ENCODE measurements at regions not wholly inside any gene's neighbourhood (a gene's known extent, or its start where the extent isn't known, plus 50 kb on each side); places are given as distances from the start of the nearest gene placed in this dataset.

DNA sequence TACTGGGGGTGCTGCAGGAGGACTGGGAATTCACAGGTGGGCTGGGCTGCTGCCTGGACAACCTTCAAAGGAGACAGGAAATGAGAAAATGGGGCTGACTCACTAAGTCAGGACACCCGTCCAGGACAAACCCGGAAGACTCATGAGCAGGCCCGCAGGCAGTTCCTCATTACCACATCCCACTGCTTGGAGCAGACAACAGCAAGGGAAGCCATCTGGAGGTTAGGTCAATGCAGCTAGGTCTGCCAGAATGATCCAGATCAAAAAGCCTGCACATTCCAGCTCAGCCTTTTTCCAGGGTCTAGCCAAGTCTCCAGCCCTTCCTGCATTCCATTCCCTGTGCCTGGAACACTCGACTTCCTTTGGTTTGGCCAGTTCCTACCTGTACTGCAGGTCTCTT, 536.5 kb upstream of the CDH11 start:
- no peak for DNase-seq

DNA sequence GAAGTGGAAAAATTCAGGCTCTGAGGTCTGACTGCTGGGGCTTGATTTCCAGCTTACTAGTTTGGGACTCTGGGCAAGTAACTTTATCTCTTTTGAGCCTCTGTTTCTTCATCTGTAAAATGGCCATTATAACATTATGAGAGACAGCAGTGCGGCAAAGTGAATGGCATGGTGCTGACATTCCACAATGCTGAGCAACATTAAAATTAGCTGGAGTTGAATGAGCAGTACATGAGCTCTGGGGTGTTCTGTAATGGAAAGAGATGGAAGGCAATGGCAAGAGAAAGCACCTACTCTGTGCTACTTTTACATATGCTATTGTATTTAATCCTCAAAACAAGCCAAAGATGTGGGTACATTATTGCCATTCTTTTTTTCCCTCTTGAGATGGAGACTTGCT, 535.7 kb upstream of the CDH11 start:
- no peak for DNase-seq

DNA sequence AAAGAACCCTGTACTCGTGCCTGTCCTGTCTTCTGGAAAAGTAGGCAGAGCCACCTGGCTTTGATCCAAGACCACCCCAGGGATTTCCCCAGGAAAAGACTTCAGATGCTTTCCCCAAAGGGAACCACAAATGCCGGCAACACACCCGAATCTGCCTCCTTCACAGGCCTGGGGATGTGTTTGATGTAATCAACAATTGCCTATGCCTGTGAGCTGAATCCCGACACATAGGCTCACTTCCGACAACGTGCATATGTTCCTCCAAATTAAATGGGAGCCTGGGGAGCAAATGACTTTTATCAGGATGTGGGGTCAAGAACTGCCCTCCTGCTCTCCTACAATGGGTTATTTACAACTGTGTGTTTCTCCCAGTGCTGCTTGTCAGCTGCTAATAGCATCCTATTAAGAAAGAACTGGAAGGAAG, 535.2 kb upstream of the CDH11 start:
- no peak for DNase-seq

DNA sequence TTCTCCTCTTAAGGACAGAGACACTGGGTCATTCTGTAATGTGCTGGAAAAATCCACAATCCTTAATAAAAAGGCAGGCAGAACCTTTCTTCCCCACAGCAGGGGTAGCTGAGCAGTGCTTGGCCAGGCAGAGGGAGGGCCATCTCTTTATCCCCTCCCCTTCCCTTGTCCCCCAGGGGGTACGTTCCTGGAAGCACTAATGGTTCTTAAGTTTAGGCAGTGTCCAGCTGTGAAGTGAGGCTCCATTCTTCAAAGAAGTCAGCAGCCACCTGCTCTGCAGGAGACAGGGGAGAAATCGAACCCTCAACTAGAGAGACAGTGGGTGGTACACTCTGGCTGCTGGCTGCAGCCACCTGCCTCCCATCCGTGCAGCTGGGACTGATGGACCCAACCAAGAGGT, 533.9 kb upstream of the CDH11 start:
- no peak for DNase-seq

DNA sequence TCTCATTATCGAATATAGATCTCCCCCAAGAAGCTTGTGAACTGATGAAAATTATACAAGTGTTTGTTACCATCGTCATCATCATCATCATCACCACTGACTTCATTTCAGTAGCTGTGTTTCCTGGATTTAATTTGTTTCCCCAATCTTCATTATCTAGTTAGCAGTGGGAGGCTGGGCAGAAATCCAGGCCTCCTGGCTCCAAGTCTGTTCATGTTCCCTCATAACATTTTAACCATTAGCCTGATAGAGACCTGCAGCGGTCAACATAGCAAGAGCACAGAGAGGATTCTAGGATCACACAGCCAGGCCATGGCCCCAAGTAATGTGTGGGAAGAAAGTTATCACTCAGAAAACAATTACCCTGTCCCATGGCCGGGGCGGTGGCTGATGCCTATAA, 526.2 kb upstream of the CDH11 start:
- DNase-seq, result no peak

DNA sequence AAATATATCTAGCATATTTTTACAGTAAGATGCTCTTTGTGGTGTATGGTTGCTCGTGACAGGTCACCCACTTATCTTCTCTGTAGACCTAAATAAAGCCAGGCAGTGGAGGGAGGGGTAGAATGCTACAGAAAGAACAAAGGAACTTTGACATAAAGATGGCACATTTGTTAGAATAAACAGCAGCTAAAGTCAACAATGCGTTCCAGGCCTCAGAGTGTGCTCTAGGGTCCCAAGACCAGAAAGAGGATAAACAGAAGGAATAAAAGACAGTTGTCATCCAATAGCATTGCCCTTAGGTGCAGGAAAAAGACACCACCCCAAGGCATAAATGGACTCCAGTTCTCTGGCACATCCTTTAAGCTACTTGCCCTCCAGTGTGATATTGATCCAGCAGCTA, 523.0 kb upstream of the CDH11 start:
- DNase-seq, result no peak

DNA sequence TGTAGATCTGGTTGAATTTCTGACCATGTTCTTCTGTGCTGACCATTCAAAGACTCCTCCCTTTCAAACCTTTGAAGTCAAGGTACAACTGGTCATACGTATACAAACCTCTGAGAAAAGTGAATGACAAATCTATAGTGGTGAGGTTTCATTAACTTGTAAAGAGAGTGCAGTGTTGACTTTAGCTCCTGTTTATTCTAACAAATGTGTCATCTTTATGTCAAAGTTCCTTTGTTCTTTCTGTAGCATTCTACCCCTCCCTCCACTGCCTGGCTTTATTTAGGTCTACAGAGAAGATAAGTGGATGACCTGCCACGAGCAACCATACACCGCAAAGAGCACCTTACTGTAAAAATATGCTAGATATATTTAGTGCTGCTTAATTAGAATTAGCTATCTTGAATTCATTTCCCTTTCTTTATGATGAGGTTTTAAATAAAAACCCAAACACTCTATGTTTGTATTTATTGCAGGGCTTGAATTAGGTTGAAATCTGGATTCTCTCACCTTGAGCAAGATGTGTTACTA, 520.0 kb upstream of the CDH11 start:
- DNase-seq, result no peak

DNA sequence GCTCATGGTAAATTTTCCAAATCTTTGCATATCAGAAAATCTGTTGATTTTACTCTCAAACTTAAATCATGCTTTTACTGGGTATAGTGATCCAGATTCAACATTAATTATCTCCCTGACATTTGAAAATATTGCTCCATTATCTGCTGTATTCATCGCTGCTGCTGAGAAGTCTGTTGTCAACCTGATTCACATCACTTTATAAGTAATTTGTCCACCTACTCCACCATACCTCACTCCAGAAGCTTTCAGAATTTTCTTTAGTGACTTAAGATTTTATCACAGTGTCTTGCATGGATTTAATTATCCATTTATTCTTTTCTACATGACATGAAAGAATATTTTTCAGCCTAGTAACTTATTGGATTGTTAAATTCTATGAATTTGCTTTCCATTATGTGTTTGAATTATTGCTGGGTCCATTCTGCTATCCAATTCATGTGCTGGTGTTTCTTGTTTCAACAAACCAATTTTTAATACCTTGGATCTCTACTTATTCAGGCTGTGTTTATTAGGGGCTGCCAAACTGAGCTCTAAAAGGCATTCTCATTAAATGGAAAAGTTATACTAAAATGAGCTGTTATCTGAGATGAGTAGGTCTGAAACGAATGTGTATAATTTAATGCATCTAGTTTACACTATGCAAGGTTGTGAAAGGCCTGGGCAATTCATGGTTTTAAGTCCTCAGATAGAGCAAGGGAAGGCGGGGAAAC, 519.3 kb upstream of the CDH11 start:
- no peak for DNase-seq

DNA sequence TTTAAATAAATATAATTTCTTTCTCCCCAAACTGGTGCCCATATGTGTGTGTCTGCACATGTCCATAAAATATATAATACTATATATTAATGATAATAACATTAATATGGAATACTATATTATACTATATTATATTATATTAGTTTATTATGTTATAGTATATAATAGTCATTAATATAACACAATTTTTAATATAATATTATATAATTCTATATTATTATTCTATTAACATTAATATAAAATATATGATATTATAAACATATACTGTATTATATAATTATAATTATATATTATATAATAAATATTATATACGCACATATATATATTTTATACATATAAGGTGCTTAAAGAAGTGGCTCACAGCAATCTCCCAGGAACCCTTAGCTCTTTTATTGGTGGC, 513.0 kb upstream of the CDH11 start:
- no peak for DNase-seq

DNA sequence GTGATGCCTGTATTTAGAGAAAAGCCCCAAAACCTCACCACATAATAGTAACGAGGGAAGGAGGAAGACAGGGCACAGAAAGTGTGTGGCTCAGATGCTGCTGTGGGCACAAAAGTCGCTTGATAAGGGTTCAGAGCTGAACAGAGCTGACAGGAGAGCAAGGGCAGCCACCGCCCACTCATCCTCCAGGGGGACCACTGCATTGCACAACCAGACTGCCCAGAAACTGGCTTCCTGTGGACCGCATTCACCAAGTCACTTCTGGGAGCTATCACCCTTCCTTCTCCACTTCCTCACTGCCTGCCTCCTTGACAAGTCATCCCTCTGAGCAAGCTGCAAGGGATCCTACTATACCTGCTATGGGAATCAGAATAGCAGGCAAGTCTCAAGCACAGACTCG, 512.4 kb upstream of the CDH11 start:
- DNase-seq, result no peak

DNA sequence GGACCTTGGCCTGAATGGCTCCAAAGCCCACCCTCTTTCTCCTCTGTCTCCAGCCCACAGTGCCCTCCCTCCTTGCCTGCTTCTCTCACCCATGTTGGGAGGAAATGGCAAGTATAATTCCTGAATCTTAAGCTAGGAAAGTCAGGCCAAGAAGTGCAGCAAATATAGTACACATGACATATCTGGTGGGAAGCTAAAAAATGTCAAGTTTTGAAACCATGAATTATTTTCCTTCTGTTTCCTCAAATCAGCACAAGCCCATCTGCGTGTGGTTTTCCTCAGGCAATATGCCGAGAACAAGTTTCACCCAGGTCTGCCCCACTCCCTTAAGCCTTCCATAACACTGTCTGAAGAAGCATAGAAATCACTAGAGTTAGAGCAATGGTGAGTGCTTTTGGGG, 502.8 kb upstream of the CDH11 start:
- DNase-seq, result no peak

DNA sequence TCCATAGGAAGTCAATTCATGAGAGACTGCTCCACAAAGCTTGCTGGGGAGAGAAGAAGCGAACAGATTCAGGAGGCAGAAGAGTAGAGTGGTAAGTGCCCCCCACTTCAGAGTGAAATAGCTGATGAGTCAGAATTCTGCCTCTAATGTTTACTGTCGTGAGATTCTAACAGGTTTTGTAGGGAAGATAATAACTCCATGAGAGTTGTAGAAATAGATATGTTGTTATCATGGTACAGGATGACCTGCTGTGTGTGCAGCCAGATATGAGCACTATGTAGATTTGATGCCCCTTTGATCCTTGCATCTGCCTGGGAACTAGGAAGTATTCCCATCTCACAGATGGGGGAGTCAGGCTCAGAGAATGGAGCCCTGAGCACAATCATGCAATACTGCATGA, 502.4 kb upstream of the CDH11 start:
- DNase-seq, result no peak

DNA sequence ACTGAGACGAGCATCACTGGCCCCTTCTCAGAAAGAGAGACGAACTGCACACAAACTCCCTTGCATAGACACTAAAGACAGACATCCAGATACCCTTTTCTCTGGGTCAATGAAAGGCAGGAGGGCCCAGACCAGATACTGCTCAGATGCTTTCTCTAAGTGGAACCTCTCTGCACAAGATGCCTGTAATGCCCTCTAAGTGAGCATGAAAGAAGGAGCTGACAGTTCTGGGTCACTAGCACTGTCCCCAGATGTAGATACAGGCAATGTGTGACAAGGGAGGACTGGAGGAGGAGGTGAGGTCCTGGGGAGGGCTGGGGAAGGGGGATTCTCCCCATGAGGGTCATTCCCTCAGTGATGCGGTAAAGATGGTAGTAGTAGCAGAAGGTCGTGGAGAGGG, 501.0 kb upstream of the CDH11 start:
- DNase-seq, result no peak

DNA sequence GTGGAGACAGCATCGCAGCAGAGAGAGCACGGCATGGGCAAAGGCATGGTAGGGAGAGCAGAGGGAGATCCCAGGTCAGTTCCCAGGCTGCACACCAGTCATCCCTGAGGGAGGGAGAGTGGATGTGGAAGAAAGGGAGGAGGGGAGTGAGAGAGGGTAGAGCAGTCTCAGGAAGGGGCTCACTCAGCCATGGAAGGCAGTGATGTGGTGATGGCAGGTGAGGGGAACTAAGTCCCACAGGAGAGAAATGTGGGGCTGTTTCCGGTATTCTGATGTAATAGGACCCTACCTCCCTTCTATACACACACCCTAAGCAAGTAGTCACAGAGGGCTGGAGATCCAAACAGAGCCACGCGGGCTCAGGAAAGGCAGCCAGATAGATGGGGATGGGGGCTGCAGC, 500.3 kb upstream of the CDH11 start:
- no peak for DNase-seq

DNA sequence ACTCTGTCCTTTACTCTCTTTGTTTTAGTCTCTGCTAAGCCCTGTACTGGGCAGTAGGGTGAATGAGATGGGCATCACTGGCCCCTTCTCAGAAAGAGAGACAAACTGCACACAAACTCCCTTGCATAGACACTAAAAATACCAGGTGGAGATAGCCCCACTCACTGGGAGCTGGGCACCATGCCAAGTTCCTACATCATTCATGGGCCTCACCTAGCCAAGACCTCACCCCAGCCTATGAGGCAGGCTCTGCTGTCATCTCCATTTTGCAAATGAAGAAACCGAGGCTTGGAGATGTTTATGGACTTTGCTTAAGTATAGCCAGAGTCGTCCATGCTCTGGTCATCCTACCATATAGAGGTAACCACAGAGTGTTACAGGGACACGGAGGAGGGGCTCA, 499.8 kb upstream of the CDH11 start:
- no peak for DNase-seq

DNA sequence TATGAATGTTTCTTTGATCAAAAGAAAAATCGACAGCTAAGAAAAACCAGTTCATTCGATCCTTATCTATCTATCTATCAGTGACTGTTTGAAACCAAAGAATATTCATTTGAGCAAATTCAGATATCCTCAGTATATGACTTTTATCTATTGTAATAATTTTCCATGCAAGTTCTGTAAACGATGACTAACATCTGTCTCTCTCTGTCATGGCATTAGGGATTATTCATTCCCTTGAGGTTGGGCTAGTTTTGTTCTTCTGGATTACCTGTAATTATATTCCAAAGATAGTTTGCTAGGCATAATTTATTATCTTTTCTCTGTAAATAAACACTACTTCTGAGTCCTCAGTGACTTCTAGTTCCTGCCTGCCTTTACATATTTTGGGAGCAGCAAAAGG, 497.7 kb upstream of the CDH11 start:
- DNase-seq, result no peak

DNA sequence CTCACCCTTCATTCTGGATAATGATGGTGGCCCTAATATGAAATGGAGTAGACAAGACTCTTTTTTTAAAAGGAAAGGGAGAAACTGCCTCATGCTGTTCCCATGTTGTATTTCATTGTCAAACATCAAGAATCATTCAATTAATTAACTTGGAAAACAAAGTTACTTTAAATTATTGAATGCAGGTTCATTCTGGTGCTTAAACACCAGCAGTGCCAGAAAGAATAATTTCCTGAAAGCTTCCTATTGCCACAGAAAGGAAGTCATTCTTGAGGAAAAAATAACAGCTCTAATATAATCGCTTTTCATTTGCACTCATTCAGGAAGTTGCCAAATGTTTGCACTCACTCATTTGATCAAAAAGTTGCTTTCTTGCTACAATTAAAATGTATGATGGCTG, 497.1 kb upstream of the CDH11 start:
- no peak for DNase-seq

DNA sequence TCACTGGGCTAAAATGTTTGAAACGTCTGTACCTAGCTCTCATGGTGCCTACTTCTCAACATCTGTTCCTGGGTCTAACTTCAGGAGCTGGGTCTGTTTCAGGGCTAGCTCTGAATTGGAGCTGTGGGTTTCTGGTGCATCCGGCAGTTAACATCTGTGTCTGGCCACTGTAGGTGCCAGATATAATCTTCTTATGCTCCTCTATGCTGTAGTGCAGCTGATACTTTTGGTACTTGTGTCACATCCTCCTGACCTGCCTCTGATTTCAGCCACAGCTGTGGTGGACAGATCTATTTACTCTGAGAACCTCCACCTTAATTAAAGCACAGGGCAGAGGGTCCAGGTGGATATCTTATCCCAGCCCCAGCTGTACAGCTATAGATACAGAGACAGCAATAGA, 496.5 kb upstream of the CDH11 start:
- no peak for DNase-seq

DNA sequence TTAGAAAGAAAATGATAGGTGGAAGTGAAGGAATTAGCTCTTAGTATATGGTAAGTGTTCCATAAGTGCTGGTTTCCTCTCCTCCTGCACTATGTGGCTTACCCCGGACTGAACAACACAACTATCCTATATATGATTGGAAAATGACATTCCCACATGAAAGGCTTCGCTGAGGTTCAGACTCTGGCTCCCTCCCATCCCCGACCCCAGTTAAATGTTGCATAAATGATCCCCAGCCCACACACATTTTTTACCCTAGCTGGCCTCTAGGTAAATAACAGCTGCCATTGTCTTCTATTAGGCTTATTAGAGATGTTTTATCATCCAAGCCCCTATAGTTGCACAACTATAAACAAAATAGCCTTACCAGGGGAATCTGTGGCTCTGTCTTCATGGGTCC, 495.6 kb upstream of the CDH11 start:
- DNase-seq, result no peak

DNA sequence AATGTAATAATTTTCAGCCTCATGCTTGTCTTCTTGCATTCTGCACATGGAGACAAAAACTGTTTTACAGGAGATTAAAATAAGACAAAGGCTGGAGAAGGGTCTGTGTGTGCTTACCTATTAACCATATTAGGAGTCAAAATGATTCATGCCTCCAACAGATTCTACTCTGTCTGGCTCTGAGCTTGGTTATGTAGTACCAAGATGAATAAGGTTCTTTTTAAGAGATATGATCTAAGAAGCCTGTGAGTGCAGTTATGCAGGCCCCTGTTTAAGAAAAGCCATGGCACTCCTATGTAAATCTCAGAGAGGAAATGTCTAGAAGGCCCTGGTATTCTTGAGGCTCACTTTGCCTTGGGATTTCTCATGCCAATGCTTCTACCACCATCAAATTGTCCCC, 486.6 kb upstream of the CDH11 start:
- no peak for DNase-seq

DNA sequence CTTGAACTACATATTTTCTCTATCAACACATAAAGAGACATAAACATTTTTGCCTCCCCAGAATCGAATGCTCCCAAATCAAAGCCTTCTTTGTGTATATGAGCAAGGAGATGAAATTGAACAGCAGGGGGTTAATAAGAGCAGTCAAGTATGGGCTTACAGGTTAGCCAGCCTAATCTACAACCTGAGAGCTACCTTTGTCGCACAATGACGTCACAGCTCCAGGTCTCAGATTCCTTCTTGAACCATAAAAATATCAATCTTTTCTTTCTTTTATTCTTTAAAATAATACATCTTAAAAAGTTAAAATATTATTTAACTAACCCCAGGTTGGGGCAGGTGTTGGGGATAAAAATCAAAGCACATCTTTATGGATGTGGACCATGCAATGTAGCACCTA, 482.9 kb upstream of the CDH11 start:
- DNase-seq, result no peak

DNA sequence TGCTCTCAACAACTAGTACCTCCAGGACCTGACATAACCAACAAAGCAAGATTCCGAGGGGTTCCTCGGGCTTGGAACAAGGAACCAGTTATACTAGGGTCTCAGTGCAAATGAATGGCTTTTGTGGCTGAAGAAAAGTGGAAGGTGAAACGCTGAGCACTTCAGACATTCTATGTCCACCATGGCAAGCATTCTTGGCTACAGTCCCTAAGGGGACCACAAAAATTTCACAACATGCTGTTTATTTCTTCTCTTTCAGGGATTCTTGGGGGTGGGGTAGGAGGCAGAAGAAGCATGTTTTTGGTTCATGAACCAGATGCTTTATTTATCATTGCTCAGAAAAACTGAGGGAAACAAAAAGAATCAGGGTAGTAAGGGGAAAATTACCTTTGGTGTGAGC, 479.9 kb upstream of the CDH11 start:
- DNase-seq, result no peak

DNA sequence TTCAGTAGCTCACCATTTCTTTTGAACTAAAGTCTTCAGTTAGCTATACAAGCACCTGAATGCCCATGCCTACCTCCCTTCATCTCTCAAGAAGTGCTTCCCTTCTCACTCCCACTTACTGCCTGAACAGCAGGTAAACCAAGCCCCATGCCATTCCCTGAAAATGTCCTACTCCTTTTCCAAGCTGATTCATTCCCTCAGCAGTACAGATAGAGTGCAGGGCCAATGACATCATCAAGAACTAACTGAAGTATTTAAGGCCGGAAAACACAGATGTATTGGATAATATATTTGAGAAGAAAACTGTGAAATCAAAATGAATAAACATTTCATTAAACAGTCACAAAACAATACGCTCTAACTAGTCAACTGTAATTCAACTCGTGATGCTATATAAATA, 478.8 kb upstream of the CDH11 start:
- DNase-seq, result no peak

DNA sequence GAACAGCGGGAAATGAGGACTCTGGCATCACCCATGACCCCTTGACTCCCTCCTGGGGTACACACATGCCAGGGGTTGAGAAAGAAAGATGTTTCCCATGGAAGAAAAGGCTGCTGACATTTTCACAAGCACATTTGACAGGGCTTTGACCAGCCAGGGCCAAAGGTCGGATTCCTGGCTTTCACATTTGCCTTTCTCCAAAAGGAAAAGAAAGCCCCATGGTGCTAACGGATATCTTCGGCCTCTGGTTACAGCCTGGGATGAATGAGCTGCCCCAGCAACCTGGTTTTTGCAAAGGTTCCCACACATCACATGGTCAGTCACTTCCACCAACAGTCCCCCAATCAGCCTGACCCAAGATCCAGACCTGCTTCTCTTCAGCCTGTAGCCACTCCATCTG, 478.2 kb upstream of the CDH11 start:
- DNase-seq, result no peak

DNA sequence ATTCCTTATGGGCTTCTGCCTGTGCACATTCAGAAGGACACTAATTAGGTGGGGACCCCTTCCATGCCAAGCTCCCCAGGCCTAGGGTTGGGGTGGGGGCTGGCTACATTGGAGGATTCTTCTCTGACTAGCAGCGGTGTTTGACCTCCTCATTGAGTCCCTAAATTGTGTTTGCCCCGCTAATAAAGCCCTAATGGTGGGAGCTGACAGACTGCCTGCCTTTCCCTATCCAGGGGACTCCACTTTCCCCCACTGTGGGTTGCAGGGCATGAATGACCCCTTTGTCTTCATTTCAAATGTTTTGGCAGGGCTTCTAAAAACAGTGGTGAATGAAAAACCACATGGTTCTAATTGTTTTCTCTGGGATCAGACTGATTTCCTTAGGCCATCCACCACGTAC, 476.8 kb upstream of the CDH11 start:
- DNase-seq, result no peak

DNA sequence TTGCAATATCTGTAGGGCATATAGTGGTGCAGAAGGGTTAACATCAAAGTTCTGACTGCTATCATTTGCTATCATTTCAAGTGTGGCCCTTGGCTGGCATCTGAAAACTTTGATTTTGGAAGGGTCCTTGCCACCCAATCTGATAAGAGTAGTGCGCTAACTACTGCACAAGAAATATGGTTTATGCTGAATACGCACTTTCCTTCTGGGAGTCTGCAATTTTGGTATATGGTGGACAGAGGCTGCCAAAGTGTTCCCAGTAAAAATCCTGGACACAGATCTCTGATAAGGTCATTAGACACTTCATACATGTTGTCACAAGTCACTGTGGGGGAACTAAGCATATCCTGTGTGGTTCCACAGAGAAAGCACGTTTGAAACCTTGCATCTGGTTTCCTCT, 461.6 kb upstream of the CDH11 start:
- DNase-seq, result no peak

Measured in activated CD4-positive, alpha-beta T cell treated with anti-CD3 and anti-CD28 coated beads, Interleukin-2, amount 50 U/mL, for 1 hour (primary cell).